NCI-H2029 (cell line): ENCODE measurements at regions not wholly inside any gene's neighbourhood (a gene's known extent, or its start where the extent isn't known, plus 50 kb on each side); places are given as distances from the start of the nearest gene placed in this dataset.
"Not testable (repeated sequence)": the region's sequence is repeated elsewhere in the genome, so short reads cannot be mapped to it uniquely, and the experiment has no call there.

Experiments
- DNase-seq: peaks from one replicate; lab custom pipeline; 2025; lab: John Stamatoyannopoulos, UW

DNA sequence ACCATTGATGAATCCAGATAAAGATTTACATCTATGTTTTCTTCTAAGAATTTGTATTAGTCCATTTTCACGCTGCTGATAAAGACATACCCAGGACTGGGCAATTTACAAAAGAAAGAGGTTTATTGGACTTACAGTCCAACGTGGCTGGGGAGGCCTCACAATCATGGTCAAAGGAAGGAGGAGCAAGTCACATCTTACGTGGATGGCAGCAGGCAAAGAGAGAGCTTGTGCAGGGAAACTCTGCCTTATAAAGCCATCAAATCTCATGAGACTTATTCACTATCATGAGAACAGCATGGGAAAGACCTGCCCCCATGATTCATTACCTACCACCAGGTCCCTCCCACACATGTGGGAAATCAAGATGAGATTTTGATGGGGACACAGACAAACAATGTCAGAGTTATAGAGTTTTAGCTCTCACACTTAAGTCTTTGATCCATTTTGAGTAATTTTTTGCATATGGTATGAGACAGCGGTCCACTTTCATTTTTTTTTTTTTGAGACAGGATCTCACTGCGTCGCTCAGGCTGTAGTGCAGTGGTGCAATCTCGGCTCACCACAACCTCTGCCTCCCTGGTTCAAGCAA lies 53.5 kb upstream of the JADE2 start:
- not testable (repeated sequence) for DNase-seq

DNA sequence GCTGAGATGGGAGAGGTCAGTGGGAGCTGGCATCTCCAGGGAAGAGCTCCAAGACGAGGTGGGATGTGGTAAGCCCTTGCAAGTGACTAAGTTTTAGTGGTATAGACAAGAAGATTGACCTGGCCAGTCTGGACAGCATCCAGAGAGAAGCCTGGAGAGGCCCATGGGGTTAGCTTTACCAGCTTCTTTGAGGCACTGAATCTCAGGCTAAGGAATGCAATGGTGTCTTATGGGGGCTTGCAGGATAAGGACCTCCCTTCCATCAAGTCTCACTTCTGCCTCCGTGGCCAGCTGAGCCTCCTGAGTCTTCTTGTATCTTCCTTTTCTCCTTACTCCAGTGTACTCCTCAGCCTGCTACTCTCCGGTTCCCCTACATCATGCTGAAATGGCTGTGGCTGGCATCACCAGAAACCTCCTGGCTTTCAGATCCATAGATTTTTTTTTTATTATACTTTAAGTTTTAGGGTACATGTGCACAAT lies 56.5 kb upstream of the JADE2 start:
- DNase-seq = no peak

DNA sequence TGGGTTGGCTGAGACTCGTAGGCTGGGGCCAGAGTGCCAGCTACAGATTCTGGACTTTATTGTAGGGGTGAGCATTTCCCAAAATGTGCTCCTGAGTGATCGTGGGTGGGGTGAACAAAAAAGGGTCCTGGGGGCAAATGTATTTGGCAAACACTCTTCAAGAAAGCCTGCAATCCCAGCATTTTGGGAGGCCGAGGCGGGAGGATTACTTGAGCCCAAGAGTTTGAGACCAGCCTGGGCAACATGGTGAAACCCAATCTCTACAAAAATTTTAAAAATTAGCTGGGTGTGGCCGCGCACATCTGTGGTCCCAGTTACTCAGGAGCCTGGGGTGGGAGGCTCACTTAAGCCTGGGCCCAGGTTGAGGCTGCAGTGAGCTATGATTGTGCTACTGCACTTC lies 55.5 kb upstream of the CDKN2AIPNL start:
- no peak for DNase-seq

- DNase-seq = peak; percentile 77
These were observed 54.8 kb upstream of the CDKN2AIPNL start for GRCh38 chr5:134466241-134467069.

DNA sequence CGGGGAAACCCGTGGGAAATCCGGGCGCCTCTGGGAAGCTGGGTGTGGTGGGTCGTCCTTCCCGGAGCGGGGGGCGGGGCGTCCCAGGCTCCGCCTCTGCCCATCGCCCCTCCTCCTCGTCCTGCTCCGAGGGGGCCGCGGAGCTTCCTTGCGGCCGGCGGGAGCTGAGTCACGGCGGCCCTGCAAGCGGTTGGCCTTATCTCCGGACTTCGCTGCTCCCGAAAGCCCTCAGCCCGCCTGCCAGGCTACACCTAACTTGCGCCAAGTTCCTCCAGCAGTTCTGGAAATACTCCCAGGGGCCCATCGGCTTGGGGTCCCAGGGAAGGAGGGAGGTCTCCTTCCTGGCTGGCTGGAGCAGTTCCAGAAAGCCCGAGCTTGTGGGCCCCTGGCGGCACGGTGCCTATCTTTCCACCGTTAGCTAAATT lies 54.1 kb upstream of the CDKN2AIPNL start:
- DNase-seq = peak; percentile 72

GRCh38 chr5:134464988-134465815 lies 53.5 kb upstream of the CDKN2AIPNL start:
- DNase-seq = no peak

DNA sequence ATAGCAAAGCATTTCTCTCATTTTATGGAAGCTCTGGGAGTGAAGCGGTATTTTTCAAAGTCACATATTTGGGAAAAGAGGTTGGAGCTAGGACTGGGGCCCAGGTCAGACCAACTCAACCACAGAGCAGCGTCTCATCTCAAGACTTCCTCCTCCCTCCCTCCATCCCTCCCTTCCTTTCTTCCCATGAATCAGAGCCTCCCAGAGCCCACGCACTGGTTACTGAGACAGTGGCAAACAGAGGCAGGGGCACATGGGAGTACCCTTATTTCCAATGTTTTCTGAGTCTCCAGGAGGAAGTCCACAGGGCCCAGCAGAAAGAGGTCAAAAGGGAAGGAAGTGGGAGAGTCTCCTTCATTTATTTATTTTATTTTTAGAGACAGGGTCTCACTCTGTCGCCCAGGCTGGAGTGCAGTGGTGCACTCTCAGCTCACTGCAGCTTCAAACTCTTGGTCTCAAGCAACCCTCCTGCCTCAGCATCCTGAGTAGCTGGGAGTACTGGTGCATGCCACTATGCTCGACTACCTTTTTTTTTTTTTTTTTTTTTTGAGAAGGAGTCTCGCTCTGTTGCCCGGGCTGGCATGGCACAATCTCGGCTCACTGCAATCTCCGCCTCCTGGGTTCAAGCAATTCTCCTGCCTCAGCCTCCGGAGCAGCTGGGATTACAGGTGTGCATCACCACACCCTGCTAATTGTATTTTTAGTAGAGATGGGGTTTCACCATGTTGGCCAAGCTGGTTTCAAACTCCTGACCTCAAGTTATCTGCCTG lies 52.5 kb upstream of the CDKN2AIPNL start:
- DNase-seq = no peak

- no peak for DNase-seq
These were observed 51.6 kb upstream of the CDKN2AIPNL start for GRCh38 chr5:134463176-134463720.

GRCh38 chr5:134462761-134463160 lies 51.1 kb upstream of the CDKN2AIPNL start:
- no peak for DNase-seq

- peak; percentile 55 for DNase-seq
These were observed 50.4 kb upstream of the CDKN2AIPNL start for GRCh38 chr5:134462047-134462575.
